AG10803 (cell line): ENCODE measurements at regions not wholly inside any gene's neighbourhood (a gene's known extent, or its start where the extent isn't known, plus 50 kb on each side); places are given as distances from the start of the nearest gene placed in this dataset.

Source experiments
- DNase-seq: peaks from one replicate; pipeline ENCODE4 v3.0.0; 2010; ENCODE audit warnings: low read depth
- H3K4me3 ChIP-seq: 2 replicates; pipeline ENCODE4 v1.5.1; 2011; ENCODE audit warnings: mild to moderate bottlenecking, low read length, control low read depth
- TF ChIP-seq, protein P1 (sequence below): conservative IDR thresholded peaks from 2 replicates; pipeline ENCODE4 v1.5.1; 2011; ENCODE audit warnings: mild to moderate bottlenecking, low read length, control low read depth, inconsistent platforms

DNA sequence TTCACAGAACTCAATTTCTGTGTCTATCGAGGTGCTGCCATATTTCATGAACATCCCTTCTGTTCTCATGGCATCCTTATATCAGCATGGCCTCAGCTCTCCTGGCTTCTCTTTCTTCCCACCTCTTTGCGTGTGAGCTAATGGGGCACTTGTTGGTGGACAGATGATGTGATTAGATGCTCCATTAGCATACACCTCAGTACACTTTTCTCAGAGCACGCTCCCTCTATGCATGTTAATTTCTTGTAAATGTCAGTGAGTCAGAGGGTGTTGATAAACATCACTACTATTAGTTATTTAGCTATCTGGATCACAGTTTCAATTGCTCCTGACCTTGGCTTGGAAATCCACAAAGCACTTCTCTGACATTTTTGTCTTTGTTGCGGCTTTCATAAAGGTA is 159.4 kb downstream of the CD8B2 start:
- TF ChIP-seq, protein P1, sequence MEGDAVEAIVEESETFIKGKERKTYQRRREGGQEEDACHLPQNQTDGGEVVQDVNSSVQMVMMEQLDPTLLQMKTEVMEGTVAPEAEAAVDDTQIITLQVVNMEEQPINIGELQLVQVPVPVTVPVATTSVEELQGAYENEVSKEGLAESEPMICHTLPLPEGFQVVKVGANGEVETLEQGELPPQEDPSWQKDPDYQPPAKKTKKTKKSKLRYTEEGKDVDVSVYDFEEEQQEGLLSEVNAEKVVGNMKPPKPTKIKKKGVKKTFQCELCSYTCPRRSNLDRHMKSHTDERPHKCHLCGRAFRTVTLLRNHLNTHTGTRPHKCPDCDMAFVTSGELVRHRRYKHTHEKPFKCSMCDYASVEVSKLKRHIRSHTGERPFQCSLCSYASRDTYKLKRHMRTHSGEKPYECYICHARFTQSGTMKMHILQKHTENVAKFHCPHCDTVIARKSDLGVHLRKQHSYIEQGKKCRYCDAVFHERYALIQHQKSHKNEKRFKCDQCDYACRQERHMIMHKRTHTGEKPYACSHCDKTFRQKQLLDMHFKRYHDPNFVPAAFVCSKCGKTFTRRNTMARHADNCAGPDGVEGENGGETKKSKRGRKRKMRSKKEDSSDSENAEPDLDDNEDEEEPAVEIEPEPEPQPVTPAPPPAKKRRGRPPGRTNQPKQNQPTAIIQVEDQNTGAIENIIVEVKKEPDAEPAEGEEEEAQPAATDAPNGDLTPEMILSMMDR: no peak
- no peak for DNase-seq
- H3K4me3 ChIP-seq: no peak overlapping the region

DNA sequence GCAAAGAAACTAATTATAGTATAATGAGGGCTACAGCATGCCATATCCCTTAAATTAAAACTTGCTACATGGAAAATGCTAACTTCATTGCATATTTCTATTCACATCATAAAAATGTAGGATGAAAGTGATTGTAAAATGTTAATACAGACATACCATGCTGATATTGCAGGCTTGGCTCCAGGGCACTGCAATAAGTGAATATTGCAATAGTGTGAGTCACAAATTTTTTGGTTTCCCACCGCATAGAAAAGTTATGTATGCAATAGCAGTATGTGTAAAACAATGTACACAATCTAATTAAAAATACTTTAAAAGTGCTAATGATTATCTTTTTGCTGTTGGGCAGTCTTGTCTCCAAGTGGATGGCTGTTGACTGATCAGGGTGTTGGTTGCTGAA is 162.1 kb downstream of the CD8B2 start:
- no peak overlapping the region for H3K4me3 ChIP-seq
- TF ChIP-seq, protein P1: no peak
- no peak for DNase-seq

DNA sequence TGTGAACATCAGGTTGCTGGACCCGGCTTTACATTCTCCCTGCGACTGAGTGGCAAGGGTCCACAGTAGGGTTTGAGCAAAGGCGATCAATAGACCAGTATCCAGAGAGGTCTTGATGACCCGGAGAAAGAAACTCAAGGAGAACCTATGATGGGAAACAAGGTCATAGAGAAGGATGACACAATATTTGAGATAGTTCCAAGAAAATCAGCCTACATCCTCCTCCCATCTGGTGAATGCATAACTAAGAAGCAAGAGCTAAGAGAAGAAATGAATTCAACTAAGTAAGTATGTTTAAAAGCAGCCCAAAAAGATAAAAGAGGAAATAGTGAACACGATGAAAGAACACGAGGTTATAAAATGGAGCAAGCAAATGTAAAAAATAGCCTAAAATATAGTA is 166.3 kb downstream of the CD8B2 start:
- H3K4me3 ChIP-seq: no peak overlapping the region
- TF ChIP-seq, protein P1: no peak

DNA sequence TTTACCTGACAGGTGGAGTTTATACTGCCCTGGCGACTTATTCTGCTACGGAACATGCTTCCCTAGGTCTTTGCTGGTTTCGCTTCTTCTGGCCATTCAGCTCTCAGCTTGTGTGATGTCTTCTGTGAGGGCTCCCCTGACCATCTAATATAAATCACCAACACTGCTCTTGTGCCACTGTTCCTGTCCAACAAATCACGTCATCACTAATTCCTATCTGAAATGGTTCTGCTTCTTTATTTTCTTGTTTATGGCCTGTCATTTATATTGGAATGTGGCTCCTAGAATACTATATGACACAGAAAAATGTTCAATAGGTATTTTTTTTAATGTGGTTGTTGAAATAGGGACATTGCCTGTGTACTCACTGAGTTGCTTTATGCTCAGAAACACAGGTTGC is 171.5 kb downstream of the CD8B2 start:
- TF ChIP-seq, protein P1: no peak
- no peak overlapping the region for H3K4me3 ChIP-seq
- no peak for DNase-seq

More for the DNA sequence above, 166.3 kb downstream of the CD8B2 start:
- DNase-seq: no peak

DNA sequence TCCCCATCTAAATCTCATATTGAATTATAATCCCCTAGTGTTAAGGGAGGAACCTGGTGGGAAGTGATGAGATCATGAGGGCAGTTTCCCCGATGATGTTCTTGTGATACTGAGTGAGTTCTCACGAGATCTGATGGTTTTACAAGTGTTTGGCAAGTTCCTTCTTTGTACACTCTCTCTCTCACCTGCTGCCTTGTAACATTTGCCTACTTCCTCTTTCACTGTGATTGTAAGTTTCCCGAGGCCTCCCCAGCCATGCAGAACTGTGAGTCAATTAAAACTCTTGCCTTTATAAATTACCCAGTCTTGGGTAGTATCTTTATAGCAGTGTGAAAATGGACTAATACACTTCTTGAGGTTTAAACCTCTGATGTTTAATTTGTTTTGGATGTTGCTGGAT is 177.5 kb downstream of the CD8B2 start:
- TF ChIP-seq, protein P1: no peak
- no peak overlapping the region for H3K4me3 ChIP-seq

DNA sequence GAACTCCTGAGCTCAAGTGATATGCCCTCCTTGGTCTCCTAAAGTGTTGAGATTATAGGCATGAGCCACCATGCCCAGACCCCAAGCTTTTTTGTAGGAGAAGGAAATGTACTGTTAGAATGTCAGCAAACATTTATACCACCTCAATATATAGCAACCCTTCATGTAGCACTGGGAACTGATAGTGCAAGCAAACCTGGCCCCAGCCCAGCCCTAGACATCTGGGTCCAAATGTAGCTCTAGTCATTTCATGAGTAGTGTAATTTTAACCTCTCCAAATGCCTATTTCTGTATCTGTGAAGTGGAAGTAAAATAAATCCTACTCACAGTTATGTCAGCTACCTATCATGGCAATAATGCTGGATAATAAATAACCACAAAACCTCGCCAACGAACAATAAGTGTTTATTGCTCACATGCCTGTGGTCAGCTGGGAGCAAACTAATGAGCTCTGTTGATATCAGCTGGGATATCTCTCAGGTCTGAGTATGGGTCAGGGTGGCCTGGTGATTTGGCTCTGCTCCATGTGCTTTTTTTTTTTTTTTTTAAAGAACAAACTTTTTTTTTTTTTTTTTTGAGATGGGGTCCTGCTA is 180.4 kb downstream of the CD8B2 start:
- H3K4me3 ChIP-seq: no peak overlapping the region
- TF ChIP-seq, protein P1: no peak
- no peak for DNase-seq

More for the DNA sequence above, 177.5 kb downstream of the CD8B2 start:
- no peak for DNase-seq

DNA sequence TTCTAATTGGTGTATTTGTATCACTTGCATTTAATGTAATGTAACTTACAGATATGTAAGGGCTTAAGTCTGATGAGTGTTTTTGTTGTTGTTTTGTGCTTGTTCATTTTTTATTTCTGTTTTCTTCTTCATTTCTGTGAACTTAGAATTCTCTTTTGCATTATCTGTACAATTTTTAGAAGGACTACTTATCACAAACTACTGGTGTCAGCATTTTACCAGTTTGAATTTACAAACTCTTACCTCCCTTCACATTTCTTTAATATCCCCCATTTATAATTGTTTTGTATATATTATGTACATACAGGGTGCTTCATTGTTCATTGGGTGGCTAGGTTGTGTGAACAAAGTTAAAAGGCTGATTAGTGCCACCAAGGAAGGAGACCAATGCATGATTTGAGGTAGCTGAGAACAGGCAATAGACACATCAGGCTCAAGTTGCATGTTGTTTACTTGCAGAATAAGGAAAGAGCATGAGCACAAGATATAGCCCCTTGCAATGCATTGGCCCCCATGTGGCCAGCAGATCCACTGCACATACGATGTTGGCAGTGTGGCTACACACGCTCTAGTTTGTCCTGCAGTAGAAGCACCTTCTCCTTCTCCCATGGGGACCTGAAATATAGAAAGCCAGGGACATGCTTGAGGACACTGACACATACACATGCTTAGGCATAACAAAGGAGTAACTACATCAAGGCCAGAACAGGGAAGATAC is 198.2 kb downstream of the CD8B2 start:
- TF ChIP-seq, protein P1: no peak
- DNase-seq: no peak
- no peak overlapping the region for H3K4me3 ChIP-seq
